ENCODE measurements at regions not wholly inside any gene's neighbourhood (a gene's known extent, or its start where the extent isn't known, plus 50 kb on each side); places are given as distances from the start of the nearest gene placed in this dataset.

DNA sequence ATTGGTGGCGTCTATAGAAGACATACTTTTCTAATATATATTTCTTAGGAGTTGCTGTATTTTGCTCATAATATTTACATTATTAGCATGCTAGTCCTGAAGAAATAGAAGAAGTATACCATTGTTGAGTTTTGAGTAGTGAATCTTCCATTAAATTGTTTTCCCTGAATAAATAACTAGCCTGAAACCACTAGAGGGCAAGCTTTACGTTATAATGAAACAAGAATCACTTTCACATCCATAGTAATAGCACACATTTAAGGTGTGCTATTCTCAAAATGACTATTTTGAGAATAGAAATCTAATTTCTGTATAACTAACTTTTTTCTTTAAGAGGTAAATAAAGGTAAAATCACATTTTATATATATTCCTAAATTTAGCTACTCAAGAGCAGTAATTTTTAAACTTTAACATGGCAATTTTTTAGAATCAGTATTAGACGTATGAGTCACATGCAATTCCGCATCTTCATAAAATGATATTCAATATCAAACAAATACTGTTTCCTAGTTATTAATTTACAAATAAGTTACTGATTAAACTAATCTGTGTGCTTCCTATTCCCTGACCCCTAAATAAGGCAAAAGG lies 213.2 kb upstream of the MANEA start:
- DNase-seq, result peak; percentile 47

DNA sequence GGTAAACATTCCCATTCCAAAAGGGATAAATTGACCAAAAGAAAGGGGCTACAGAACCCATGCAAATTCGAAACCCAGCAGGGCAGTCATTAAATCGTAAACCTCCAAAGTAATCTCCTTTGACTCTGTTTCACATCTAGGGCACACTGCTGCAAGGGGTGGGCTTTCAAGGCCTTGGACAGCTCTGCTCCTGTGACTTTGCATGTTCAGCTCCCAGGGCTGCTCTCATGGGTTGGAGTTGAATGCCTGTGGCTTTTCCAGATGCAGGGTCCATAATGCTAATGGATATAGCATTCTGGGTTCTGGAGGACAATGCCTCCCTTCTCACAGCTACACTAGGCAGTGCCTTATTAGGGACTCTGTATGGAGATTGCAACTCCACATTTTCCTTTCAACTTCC lies 211.9 kb upstream of the MANEA start:
- no peak for DNase-seq

DNA sequence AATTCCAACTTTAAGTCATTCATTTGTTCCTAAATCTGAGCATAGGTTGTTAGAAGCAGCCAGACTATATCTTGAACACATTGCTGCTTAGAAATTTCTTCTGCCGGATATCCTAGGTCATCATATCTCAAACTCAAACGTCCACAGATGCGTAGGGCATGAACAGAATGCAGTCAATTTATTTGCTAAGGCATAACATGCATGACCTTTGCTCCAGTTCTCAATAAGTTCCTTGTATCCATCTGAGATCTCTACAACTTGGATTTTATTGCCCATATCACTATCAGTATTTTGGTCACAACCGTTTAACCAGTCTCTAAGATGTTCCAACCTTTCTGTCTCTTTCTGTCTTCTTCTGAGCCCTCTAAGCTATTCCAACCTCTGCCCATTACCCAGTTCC lies 210.9 kb upstream of the MANEA start:
- no peak for DNase-seq

DNA sequence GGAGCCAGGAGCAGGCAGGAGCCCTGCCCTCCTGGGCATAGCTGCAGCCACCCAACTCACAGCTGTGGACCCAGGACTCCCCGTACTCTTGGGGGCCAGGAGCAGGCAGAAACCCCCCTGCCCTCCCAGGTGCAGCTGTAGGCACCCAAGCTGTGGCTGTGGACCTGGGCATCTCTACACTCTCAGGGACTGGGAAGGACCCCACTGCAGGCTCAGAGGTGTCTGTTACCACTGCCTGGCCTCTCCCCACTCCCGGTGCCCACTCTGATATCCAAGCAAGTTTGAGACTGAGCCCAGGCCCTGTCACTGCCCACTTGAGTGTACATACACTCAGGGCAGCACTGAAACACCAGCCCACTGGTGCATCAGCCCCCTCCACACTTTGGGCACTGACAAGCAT lies 193.5 kb upstream of the MANEA start:
- no peak for DNase-seq

DNA sequence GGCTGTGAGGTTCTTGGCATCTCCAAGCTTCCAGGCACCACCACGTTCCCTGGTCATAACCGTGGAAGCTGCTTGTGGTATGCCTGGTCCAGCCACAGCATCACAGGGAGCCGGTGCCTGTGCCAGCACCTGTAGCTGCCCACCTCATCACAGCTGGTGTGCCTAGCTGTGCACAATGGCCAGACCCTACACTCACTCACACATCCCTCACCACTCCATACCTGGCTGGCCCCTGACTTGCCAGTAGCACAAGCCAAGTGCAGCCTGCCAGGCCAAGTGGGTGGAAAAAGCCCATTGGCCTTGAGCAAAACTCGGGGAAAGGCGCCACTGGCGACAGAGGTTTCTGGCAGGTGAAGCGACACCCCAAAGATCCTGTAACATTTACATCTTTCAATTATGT lies 192.3 kb upstream of the MANEA start:
- DNase-seq, result no peak

DNA sequence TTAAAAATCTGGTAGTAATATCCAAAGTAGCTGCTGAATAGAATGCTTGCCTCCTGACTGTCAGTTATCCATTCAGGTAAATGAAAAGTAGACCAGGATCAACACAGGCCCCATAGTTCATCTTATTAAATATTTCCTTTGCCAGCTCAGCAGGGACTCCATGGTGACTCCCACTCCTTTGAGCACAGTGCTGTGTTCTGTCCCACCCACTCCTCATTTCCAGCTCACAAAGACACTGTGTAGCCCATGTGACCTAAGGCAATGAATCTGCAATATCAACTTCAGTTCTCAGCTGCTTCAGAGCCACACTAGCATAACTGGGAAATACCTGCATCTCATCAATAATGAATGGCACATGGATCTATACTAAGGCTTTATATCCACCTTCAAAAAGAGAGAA lies 189.5 kb upstream of the MANEA start:
- no peak for DNase-seq

DNA sequence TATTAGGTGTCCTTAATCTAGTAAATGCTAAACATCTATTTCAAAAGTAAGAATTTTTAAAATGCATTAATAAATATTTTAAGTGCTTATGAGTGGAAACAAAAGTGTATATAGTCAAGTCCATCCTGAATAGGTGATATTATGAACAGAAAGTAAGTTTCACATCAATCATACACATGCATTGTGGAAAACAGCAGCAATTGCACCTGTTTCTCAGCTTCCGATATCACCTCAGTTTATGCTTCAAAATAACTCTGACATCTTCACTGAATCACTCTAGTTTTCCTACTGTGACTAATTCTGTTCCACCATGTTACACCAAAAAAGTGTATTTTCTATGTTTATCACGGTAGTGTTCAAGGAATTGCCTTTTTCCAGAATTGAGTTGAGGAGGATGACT lies 172.6 kb upstream of the MANEA start:
- DNase-seq, result no peak

DNA sequence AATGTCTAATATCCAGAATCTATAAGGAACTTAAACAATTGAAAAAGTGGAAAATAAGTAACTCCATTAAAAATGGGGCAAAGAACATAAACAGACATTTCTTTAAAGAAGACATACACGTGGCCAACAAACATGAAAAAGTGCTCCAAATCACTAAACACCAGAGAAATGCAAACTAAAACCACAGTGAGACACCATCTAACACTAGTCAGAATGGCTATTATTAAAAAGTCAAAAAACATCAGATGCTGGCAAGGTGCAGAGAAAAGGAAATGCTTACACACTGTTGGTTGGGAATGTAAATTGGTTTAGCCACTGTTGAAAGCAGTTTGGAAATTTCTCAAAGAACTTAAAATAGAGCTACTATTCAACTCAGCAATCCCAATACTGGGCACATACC lies 169.2 kb upstream of the MANEA start:
- DNase-seq, result no peak

DNA sequence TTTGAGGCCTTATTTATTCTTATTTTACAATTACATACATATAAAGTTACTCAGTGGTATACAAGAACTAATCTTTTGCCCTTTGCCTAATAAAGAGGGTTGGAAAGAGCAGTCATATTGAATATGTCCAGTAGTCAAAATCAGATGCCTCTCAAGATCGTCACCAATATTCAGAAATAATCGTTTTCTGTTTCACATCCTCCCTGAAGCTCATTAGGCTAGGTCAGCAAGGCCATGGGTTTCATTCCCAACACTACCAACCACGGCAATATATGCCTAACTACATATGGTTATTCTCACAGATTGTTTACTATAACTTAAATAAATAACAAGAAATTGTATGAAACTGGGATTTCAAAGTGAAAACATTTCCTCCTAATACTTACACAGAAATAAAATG lies 167.2 kb upstream of the MANEA start:
- DNase-seq, result no peak

DNA sequence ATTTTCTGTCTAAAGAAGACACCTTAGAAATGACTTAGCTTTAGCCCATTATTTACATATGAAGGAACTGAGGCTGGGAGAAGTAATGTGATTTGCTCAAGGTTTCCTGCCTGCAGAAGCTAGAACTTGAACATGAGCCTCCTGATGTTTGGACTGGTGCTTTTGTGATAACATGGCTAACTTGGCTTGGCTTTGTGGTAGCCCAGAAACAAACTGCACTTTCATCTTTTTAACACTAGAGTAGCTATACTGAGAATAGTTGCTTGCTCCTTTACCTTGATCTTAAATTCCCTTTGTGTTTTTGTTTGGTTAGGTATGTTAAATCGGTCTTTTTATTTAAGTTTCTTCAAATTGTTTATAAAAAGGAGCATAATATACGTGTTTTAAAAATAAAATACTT lies 163.5 kb upstream of the MANEA start:
- DNase-seq, result no peak

DNA sequence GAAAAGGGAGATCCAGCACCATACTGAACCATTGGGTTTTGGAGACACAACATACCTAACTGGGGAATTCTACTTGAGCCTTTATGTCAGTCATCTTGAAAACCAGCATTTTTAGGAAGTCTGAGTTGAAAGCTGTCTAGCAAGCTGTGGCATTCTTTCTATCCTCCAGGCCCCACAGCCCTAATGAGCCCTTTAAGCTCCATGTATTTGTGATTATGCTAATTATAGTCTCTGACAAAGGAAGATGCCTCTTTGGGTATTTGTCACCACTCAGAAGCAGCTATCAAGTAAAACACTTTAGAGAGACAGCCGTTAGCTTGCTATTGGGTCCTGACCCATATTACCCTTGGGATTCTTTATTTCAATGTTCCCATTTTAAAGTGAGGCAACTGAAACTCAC lies 159.5 kb upstream of the MANEA start:
- no peak for DNase-seq

DNA sequence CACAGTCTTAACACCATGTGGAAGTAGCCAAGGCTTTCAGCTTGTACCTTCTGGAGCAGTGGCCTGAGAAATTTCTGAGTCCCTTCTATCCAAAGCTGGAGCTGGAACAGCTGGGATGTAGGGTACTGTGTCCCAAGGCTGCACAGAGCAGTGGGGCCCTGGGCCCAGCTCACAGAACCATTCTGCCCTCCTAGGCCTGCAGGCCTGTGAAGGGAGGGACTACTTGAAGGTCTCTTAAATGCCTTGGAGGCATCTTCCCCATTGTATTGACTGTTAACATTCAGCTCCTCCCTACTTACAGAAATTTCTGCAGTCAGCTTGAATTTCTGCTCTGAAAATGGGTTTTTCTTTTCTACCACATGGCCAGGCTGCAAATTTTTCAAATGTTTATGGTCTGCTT lies 156.5 kb upstream of the MANEA start:
- DNase-seq, result no peak

DNA sequence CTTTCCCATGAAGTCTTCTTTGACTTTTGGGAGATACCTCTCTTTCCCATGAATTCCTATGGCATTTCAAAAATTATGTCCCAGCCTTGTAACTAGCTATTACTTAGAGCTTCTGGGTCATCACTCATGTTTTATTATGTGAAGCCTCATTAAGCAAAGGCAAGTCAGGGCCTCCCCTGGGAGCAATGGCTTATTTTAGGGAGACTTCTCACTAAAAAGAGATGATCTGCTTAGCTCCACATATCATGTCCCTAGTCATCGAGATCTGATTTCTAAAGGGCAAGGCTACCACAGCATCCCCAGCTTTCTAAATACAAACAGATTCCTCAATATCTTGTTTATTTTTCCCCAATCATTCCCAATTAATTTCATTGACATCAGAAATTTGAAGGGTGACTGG lies 154.0 kb upstream of the MANEA start:
- no peak for DNase-seq

DNA sequence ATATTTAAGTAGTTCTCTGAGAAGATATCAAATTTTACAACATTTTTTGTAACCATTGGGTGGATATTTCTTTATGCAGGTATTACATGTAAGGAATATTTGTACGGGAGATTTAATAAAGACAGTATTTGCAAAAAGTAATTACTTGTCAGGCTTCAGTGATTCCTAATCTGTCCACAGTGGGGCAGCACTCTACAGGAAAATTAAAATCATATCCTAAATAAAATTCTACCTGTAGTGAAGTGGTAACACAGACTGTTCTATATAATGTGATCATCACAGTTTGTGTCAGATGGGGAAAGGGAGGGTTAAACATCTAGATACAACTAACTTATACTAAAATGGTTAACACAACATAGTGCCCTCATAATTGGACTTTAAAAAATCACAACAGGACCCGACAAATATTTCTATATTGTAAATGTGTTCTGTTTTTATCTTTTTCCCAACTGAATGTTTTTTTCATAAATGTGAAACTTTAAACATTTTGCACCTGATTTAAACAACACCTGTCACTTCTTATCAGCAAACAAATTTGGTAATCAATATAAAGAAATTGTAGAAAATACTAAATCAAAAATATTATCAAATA lies 145.6 kb upstream of the MANEA start:
- peak; percentile 55 for DNase-seq

DNA sequence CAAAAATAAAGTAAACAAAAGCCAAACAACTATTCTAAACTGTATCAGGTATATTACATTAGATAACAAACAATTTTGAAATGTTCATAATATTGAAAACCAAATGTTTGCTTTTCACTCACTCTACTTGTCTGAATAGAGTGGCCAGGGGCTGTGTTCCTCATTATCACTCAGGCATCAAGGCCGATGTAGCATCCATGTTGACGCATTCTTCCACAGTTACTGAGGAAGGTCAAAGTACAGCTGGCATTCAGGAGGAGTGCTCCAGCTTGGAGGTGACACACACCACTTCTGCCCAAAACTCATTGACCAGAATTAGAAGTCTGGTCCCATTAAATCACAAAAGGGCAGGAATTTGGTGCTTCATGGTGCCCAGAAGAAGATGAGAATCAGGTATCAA lies 137.6 kb upstream of the MANEA start:
- no peak for DNase-seq

DNA sequence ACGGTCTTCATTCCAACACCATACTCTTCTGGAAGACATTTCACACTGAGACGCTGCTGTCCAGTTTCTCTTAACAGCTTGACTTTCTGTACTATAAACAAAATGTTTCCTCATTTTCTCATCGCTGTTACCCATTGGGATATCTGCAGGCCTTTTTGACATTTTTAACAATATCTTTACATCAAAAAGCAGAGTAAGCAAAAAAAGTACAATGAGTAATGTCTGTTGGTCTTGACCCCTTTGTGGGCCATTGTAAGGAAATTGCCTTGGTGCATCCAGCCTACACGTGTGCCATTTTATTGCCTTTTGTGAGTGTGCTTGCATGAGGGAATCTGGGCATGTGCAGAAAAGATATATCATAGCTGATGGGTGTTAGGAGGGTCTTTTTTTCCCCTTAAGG lies 129.1 kb upstream of the MANEA start:
- no peak for DNase-seq

DNA sequence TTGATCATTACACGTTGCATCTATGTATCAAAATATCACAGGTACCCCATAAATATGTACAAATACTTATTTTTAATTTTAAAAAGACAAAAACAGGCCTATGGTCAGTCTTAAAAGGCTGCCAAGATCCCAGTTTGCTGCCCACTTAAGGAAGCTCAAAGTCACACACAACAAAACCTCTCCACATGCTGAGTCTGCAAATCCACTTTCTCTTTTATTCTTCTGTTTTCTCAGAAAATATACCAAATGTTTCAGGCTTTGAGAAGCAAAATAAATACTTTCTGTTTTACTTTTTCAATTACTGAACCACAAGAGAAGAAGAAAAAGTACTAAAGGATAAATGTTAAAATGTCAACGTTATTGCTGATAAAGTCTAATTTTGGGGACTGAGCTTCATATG lies 107.8 kb upstream of the MANEA start:
- no peak for DNase-seq

DNA sequence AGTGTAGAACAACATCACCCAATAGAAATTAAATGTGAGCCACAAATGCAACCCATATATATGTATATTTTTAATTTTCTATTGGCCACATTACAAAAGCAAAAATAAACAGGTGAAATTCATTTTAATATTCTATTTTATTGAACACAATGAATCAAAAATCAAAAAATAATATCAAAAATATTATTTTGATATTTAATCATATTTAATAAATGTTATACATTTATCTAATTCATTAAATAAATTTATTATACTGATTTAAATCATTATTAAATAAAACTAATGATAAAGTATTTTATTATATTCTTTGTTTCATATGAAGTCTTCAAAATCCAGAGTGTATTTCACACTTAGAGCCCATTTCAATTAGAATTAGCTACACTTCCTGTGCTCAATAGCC lies 98.4 kb upstream of the MANEA start:
- DNase-seq, result no peak

DNA sequence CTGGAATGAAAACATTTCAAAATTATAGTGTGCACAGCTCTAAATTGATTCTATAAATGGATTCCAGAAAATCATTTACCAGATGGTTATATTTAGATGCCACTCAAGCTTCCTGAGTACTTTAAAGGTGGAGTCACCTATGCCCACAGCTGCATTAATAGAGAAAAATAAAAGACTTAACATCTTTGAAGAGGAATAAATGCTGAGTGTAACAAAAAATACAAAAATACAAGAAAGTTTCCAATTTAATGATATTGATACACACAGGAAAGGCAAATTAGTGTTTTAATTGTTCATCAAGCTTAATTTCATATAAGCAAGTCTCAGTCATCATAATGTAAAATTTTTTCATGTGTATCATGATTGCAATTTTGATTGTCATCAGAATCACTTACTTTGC lies 89.5 kb upstream of the MANEA start:
- DNase-seq, result no peak

DNA sequence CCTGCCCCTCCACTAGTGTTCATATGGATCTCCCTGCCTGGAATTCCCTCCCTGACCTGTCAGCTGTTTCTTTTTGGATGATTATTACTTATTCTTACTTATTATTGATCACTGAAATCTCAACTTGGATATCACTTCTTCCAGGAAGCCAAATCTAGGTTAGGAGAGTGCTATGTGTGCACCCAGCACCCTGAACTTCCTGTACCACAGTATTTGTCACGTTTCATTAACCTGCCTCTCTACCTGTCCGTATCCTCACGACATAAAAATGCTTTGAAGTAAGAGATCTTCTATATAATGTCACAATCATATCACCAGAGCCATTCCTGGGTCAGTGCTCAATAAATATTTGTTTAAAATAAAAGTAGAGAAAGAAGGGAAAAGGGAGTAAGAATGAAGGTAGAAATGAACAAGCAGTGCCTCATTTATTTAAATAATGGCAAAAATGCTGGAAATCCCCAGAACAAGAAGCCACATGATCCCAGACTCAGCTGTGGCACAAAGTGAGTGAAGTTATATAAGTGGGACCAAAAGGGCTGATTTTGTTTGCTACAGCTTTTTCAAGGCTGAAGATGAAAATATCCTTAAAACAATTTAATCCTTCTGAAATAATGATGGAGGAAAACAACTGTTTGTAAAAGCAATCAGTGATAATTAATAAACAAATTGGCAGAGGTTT lies 88.0 kb upstream of the MANEA start:
- DNase-seq, result no peak

DNA sequence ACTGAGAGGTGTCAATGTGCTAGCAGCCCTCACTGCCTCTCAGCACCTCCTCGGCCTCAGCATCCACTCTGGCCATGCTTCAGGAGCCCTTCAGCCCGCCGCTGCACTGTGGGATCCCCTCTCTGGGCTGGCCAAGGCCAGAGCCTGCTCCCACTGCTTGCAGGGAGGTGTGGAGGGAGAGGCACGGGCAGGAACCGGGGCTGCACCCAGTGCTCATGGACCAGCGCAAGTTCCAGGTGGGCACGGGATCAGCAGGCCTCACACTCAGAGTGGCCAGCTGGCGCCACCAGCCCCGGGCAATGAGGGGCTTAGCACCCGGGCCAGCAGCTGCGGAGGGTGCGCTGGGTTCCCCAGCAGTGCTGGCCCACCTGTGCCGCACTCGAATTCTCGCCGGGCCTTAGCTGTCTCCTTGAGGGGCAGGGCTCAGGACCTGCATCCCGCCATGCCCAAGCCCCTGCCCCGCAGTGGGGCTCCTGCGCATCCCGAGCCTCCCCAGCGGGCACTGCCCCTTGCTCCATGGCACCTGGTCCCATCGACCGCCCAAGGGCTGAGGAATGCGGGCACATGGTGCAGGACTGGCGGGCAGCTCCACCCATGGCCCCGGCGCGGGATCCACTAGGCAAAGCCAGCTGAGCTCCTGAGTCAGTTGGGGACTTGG lies 80.4 kb upstream of the MANEA start:
- no peak for DNase-seq

DNA sequence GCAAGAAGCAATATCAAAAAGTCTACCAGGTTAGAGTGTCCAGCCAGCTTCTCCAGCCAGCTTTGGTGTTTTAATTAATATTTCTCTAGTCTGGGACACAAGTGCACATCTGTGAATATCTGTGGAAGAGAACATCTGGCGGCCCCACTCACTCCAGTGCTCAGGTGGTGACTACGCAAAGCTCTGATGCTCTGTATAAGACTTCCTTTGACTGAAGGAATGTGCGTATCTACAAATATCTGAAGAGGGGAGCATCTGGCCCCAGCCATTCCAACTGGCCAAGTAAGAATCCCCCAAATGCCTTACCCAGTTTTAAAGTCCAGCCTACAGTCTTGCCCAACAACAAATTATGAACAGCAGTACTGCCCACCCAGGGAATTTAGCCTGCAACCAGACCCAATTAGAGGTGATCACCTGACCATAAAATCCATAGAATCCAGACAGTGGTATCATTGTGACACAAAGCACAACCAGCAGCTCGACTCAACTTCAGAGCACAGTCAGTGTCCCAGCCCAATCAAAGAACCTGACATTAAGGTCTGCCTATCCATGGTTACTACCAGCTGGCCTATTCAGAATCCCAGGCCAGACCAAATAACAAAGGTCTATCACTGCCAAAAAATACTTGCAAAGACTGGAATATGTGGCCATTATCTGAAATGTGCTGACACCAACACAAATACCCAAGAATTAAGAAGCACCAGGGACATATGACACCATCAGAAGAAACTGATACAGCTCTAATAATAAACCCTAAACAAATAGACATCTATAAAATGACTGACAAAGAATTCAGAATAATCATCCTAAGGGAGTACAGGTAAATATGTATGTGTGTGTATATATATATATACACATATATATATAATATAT lies 76.1 kb upstream of the MANEA start:
- no peak for DNase-seq

DNA sequence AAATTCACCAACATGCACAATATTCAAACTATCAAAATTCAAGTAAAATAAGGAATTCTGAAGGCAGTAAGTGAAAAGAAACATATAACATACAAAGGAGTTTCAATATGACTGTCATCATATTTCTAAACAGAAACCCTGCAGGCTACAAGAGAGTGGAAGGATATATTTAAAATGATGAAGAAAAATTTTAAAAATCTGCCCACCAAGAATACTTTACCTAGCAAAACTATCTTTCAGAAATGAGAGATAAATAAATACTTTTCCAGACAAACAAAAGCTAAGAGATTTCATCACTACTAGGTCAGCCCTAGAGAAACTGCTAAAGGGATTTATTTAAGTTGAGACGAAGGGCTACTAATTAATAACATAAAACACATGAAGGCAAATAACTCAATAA lies 73.8 kb upstream of the MANEA start:
- DNase-seq, result no peak
